ENCODE measurements at regions not wholly inside any gene's neighbourhood (a gene's known extent, or its start where the extent isn't known, plus 50 kb on each side); places are given as distances from the start of the nearest gene placed in this dataset.

DNA sequence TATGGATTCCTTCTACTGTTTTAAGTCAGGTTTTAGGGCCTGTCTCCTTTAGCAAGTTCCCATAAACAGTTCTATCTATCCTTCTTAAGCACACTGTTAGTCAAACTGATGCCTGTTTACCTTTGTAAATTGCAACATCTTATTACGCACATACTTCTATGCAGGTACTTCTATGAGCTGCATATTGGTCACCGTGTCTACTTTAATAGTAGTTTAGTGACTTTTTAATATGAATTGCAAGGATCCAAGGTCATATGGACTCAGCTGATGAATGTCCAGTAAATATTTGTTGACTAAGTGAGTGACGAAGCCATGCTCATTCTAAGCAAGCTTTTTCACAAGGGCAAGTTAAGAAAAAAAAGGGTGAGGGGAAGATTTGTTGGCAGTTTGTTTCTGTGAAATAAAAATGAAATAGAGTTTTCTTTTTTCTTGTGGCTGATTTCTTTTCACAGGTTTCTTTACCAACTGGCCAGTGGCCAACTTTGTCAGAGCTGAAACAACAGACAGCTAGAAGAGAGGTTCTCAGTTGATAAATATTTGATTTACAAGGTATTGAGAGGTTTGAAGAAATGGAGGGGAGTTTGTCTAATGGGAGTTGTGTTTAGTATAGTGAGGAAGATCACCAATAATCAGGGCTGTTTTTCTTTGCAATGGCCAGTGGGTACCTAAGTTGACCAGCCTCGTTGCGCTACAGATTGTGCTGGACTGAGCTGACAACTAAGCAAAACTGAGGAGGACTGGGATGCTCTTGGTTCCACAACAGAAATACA is 141.1 kb downstream of the SLC15A5 start:
- DNase-seq, result no peak
- CTCF ChIA-PET, result interaction anchor here (0.6 kb wide), 1 partner anchor 1328 kb away, joined by 3 read pairs; no protein-coding TSS in a partner anchor

DNA sequence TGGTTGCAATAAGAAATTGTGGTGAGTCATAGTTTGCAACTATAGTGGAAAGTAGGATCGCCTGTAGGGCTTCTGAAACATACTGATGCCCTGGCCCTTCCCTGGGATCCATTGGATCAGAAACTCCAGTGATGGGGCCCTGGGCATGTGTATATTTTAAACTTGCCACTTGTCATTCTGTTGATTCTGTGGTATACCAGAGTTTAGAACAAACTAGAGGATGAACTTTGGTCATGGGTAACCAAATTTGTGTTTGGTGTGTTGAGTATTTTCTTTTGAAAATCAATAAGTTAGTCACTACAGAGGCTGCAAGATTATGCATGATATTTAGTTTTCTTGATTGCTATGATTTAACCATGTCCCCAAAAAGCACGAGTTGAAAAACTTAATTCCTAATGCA is 142.2 kb downstream of the SLC15A5 start:
- POLR2A ChIA-PET, result no interaction called here

More for the DNA sequence above, 141.1 kb downstream of the SLC15A5 start:
- Histone ChIP-seq H3K4me1 (ENCODE audit: control extremely low read depth in 1 of 4, control insufficient read depth in 4 of 4, insufficient read depth in 4 of 4, low read length in 3 of 4) (no peaks in the 10 kb centered on the region), H3K36me3 (ENCODE audit: control insufficient read depth in 4 of 4, insufficient read depth in 4 of 4, low read length in 3 of 4) (no peaks in the 10 kb centered on the region), H3K9me3 (ENCODE audit: control extremely low read depth in 1 of 5, control insufficient read depth in 4 of 5, insufficient read depth in 2 of 5, low read depth in 1 of 5, low read length in 4 of 5) (peaks cover 0 to 12% (median 0%) of the 10 kb centered on the region in 5 experiments), H3K4me3 (ENCODE audit: control insufficient read depth in 1 of 7, extremely low read depth in 1 of 7, insufficient read depth in 4 of 7, low read depth in 2 of 7, low read length in 6 of 7) (no peak overlapping the region), H3K27me3 (replicated peaks in 2 of 5; ENCODE audit: control insufficient read depth in 4 of 5, insufficient read depth in 5 of 5, low read length in 4 of 5) (no peaks in the 10 kb centered on the region), H3K27ac (ENCODE audit: insufficient read depth in 1 of 2, low read depth in 1 of 2, low read length in 2 of 2, poor library complexity in 1 of 2, severe bottlenecking in 2 of 2) (no peak overlapping the region)
- 97% methylated on average over 4 of the region's 5 CpGs for WGBS (ENCODE audit: insufficient coverage)
- POLR2A ChIA-PET, result no interaction called here

DNA sequence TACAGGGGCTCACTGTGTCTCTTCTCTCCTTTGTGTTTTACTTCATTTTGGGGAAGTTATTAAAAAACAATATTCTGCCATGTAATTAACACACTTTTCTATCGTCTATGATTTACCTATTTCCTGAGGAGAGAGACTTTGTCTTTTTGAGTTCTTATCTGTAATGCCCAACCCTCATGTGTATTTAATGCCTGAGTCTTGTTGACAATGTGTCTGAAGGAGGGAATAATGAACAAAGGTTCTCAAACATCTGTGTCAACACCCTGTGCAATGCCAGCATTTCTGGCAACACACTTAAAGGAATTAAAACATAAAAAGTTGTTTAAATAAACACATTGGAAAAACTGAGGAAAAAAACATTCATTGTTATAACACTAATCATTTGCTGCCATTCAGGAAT is 147.1 kb downstream of the SLC15A5 start:
- Histone ChIP-seq H3K9me3 (ENCODE audit: control extremely low read depth in 1 of 5, control insufficient read depth in 4 of 5, insufficient read depth in 2 of 5, low read depth in 1 of 5, low read length in 4 of 5) (peaks cover 0 to 12% (median 0%) of the 10 kb centered on the region in 5 experiments), H3K27me3 (replicated peaks in 2 of 5; ENCODE audit: control insufficient read depth in 4 of 5, insufficient read depth in 5 of 5, low read length in 4 of 5) (no peaks in the 10 kb centered on the region), H3K4me1 (ENCODE audit: control extremely low read depth in 1 of 4, control insufficient read depth in 4 of 4, insufficient read depth in 4 of 4, low read length in 3 of 4) (no peaks in the 10 kb centered on the region), H3K36me3 (ENCODE audit: control insufficient read depth in 4 of 4, insufficient read depth in 4 of 4, low read length in 3 of 4) (no peaks in the 10 kb centered on the region), H3K4me3 (ENCODE audit: control insufficient read depth in 1 of 7, extremely low read depth in 1 of 7, insufficient read depth in 4 of 7, low read depth in 2 of 7, low read length in 6 of 7) (no peak overlapping the region), H3K27ac (ENCODE audit: insufficient read depth in 1 of 2, low read depth in 1 of 2, low read length in 2 of 2, poor library complexity in 1 of 2, severe bottlenecking in 2 of 2) (no peak overlapping the region)
- no peak for DNase-seq
- CTCF ChIA-PET, result no interaction called here
- no CpG with 5 or more reads among the region's 1 CpG for WGBS (ENCODE audit: insufficient coverage)
- POLR2A ChIA-PET, result no interaction called here

More for the DNA sequence above, 142.2 kb downstream of the SLC15A5 start:
- no peaks in the 10 kb centered on the region for H3K27me3 ChIP-seq (replicated peaks in 2 of 5; ENCODE audit: control insufficient read depth in 4 of 5, insufficient read depth in 5 of 5, low read length in 4 of 5)
- H3K36me3 ChIP-seq (ENCODE audit: control insufficient read depth in 4 of 4, insufficient read depth in 4 of 4, low read length in 3 of 4), result no peaks in the 10 kb centered on the region
- no peak overlapping the region for H3K27ac ChIP-seq (ENCODE audit: insufficient read depth in 1 of 2, low read depth in 1 of 2, low read length in 2 of 2, poor library complexity in 1 of 2, severe bottlenecking in 2 of 2)
- DNase-seq, result no peak
- WGBS (ENCODE audit: insufficient coverage), result 100% methylated on average over 1 of the region's 2 CpGs
- peaks cover 0 to 12% (median 0%) of the 10 kb centered on the region in 5 experiments for H3K9me3 ChIP-seq (ENCODE audit: control extremely low read depth in 1 of 5, control insufficient read depth in 4 of 5, insufficient read depth in 2 of 5, low read depth in 1 of 5, low read length in 4 of 5)
- H3K4me3 ChIP-seq (ENCODE audit: control insufficient read depth in 1 of 7, extremely low read depth in 1 of 7, insufficient read depth in 4 of 7, low read depth in 2 of 7, low read length in 6 of 7), result no peak overlapping the region
- H3K4me1 ChIP-seq (ENCODE audit: control extremely low read depth in 1 of 4, control insufficient read depth in 4 of 4, insufficient read depth in 4 of 4, low read length in 3 of 4), result no peaks in the 10 kb centered on the region
- CTCF ChIA-PET, result no interaction called here

DNA sequence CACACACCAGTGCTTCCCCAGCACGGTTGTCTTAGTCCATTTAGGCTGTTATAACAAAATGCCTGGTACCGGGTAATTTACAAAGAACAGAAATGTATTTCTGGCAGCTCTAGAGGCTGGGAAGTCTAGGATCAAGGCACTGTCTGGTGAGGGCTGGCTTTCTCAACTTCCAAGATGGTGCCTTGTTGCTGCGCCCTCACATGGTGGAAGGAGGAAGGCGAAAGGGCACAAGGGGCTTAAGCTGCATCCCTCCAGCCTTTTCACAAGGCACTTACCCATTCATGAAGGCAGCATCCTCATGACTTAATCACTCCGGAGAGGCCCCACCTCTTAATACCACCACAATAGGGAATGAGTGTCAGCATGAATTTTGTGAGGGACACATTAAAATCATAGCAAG is 155.5 kb downstream of the SLC15A5 start:
- H3K36me3 ChIP-seq (ENCODE audit: control insufficient read depth in 4 of 4, insufficient read depth in 4 of 4, low read length in 3 of 4), result no peaks in the 10 kb centered on the region
- peaks cover 0 to 3% (median 0%) of the 10 kb centered on the region in 5 experiments for H3K9me3 ChIP-seq (ENCODE audit: control extremely low read depth in 1 of 5, control insufficient read depth in 4 of 5, insufficient read depth in 2 of 5, low read depth in 1 of 5, low read length in 4 of 5)
- no peaks in the 10 kb centered on the region for H3K27me3 ChIP-seq (replicated peaks in 2 of 5; ENCODE audit: control insufficient read depth in 4 of 5, insufficient read depth in 5 of 5, low read length in 4 of 5)
- WGBS (ENCODE audit: insufficient coverage), result 100% methylated on average over 2 of the region's 5 CpGs
- ChIA-PET CTCF (no interaction called here), POLR2A (no interaction called here)
- no peak for DNase-seq
- H3K4me3 ChIP-seq (ENCODE audit: control insufficient read depth in 1 of 7, extremely low read depth in 1 of 7, insufficient read depth in 4 of 7, low read depth in 2 of 7, low read length in 6 of 7), result no peak overlapping the region
- H3K27ac ChIP-seq (ENCODE audit: insufficient read depth in 1 of 2, low read depth in 1 of 2, low read length in 2 of 2, poor library complexity in 1 of 2, severe bottlenecking in 2 of 2), result no peak overlapping the region
- no peaks in the 10 kb centered on the region for H3K4me1 ChIP-seq (ENCODE audit: control extremely low read depth in 1 of 4, control insufficient read depth in 4 of 4, insufficient read depth in 4 of 4, low read length in 3 of 4)

DNA sequence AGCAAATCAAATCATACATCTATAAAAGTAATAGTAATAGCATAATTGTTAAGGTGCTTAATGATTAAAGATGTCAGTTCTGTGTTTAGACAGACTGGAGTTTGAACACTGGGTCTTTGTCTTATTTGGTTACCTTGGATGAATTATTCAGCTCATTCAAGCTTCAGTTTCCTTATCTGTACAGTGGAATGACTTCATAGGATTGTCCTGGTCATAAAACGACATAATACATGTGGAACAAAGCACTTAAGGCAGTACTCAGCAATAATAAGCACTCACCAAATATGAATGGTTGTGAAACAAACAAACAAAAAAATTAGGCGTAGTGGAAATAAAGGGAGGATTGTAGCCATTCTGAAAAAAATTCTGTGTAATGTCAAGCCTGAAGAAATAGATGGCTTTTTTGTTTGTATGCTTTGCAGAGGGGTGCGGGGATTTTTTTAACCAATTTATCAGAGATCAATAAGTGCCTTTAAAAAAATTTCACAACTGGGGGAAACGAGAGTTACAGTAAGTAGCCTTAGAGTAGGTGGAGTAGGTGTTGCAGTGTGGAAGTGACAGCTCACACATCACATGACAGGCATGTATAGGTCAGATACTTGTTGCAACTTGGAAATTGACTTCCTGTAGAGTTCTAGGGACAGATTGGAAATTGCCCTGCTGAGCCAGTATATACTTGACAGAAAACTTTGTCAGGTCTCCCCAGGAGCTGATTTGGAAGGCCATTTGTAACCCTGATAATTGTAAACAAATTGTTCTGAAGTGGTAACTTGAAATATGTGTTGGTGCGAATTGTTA is 157.7 kb downstream of the SLC15A5 start:
- H3K27ac ChIP-seq (ENCODE audit: insufficient read depth in 1 of 2, low read depth in 1 of 2, low read length in 2 of 2, poor library complexity in 1 of 2, severe bottlenecking in 2 of 2), result no peak overlapping the region
- no peak for DNase-seq
- CTCF ChIA-PET, result no interaction called here
- POLR2A ChIA-PET, result no interaction called here
- H3K9me3 ChIP-seq (ENCODE audit: control extremely low read depth in 1 of 5, control insufficient read depth in 4 of 5, insufficient read depth in 2 of 5, low read depth in 1 of 5, low read length in 4 of 5), result no peaks in the 10 kb centered on the region
- no peak overlapping the region for H3K4me3 ChIP-seq (ENCODE audit: control insufficient read depth in 1 of 7, extremely low read depth in 1 of 7, insufficient read depth in 4 of 7, low read depth in 2 of 7, low read length in 6 of 7)
- 74% methylated on average over 4 of the region's 5 CpGs for WGBS (ENCODE audit: insufficient coverage)
- no peaks in the 10 kb centered on the region for H3K4me1 ChIP-seq (ENCODE audit: control extremely low read depth in 1 of 4, control insufficient read depth in 4 of 4, insufficient read depth in 4 of 4, low read length in 3 of 4)
- peaks cover 0 to 2% (median 0%) of the 10 kb centered on the region in 5 experiments for H3K27me3 ChIP-seq (replicated peaks in 2 of 5; ENCODE audit: control insufficient read depth in 4 of 5, insufficient read depth in 5 of 5, low read length in 4 of 5)
- H3K36me3 ChIP-seq (ENCODE audit: control insufficient read depth in 4 of 4, insufficient read depth in 4 of 4, low read length in 3 of 4), result no peaks in the 10 kb centered on the region

DNA sequence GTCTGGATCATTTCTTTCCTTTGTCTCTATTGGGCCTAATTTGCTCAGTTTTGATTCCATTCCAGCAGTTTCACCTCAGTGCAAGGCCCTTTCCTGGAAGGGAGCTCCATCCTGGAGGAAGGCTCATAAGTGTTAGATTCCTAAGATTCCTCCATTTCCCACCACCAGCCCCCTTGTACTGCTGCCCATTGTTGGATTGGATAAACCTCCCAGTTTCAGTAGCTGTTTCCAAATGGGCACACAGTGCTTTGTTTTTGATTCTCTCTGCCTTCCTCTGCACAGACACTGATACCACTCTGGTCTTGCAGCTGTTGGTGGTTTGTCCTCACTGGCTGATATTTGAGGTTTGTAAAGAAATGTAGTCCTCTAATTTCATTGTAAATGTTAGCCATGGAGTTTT is 158.9 kb downstream of the SLC15A5 start:
- no peak overlapping the region for H3K4me3 ChIP-seq (ENCODE audit: control insufficient read depth in 1 of 7, extremely low read depth in 1 of 7, insufficient read depth in 4 of 7, low read depth in 2 of 7, low read length in 6 of 7)
- H3K27ac ChIP-seq (ENCODE audit: insufficient read depth in 1 of 2, low read depth in 1 of 2, low read length in 2 of 2, poor library complexity in 1 of 2, severe bottlenecking in 2 of 2), result no peak overlapping the region
- no peaks in the 10 kb centered on the region for H3K36me3 ChIP-seq (ENCODE audit: control insufficient read depth in 4 of 4, insufficient read depth in 4 of 4, low read length in 3 of 4)
- ChIA-PET POLR2A (interaction anchor here (0.6 kb wide), 1 partner anchor 63 kb away, joined by 3 read pairs; no protein-coding TSS in a partner anchor), CTCF (no interaction called here)
- H3K9me3 ChIP-seq (ENCODE audit: control extremely low read depth in 1 of 5, control insufficient read depth in 4 of 5, insufficient read depth in 2 of 5, low read depth in 1 of 5, low read length in 4 of 5), result no peaks in the 10 kb centered on the region
- H3K4me1 ChIP-seq (ENCODE audit: control extremely low read depth in 1 of 4, control insufficient read depth in 4 of 4, insufficient read depth in 4 of 4, low read length in 3 of 4), result no peaks in the 10 kb centered on the region
- peaks cover 0 to 2% (median 0%) of the 10 kb centered on the region in 5 experiments for H3K27me3 ChIP-seq (replicated peaks in 2 of 5; ENCODE audit: control insufficient read depth in 4 of 5, insufficient read depth in 5 of 5, low read length in 4 of 5)
- DNase-seq, result no peak
